ENCODE measurements at regions not wholly inside any gene's neighbourhood (a gene's known extent, or its start where the extent isn't known, plus 50 kb on each side); places are given as distances from the start of the nearest gene placed in this dataset. TPM values are rescaled to one million over a fixed set of nuclear protein-coding genes. Genes with fewer than 3 reads are reported as not detected.
"Not testable (repeated sequence)": the region's sequence is repeated elsewhere in the genome, so short reads cannot be mapped to it uniquely, and the experiment has no call there.

DNA sequence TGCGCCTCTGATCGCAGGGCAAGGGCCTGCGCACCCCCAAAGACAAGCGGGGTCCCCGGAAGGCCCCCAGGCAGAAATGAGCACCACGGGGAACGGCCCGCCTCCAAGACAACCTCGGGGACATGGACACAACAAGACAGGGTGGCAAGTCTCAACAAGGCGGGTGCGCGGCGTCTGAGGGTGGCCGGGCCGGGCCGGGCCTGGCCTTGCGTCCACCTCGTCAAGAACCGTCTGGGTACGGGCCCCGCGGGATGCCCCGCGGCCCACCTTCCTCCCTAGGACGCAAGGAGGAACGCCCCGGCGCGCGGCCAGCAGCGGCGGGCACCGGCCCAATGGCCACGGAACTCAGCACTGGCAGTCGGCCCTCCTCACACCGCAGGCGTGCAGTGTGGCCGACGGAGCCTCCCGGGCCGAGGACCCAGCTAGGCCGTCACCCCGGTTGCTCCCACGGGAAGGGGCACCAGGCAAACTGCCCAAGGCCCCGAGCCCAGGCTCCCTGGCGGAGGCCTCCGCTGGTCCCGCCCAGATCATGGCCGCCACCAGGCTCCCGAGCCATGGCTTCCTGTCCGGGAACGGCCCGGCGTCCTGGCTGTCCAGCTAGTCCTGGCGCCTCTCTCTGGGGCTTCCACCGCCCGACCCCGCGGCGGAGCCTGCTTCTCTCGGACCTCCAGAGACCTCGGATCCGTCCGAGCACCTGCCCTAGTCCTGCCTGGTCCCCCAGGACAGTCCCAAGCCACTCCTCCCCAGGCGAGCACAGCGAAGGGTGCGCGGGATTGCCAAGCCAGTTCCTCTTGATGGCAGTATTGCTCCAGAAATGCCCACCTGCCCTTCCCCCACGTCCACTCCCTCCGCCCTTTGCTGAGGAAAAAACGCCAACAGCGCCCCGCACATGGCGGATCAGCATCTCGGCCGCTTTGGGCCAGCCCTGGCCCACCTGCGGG is 167.1 kb downstream of the PLS3 start:
- H3K9me3 ChIP-seq (ENCODE audit: low read depth); H3K9ac ChIP-seq; H3K27ac ChIP-seq; H2AFZ ChIP-seq; DNase-seq; H3K9me2 ChIP-seq (ENCODE audit: insufficient read depth); H4K20me1 ChIP-seq (ENCODE audit: insufficient read depth); in situ Hi-C loops (cut with MboI); H3K4me3 ChIP-seq; H3K4me2 ChIP-seq (ENCODE audit: unreplicated experiment); H3K36me3 ChIP-seq (ENCODE audit: low read depth); H3K79me2 ChIP-seq (ENCODE audit: insufficient read depth); H3F3A ChIP-seq (ENCODE audit: insufficient read depth); H3K27me3 ChIP-seq (replicated peaks; ENCODE audit: insufficient read depth); H3K4me1 ChIP-seq (ENCODE audit: insufficient read depth): not testable (repeated sequence)
- whole genome bisulfite sequencing, 2 experiments (ENCODE audit: low coverage in 1 of 2, low lambda C conversion rate in 2 of 2, missing lambda C conversion rate in 2 of 2): no CpG with 5 or more reads among the region's 77 CpGs

DNA sequence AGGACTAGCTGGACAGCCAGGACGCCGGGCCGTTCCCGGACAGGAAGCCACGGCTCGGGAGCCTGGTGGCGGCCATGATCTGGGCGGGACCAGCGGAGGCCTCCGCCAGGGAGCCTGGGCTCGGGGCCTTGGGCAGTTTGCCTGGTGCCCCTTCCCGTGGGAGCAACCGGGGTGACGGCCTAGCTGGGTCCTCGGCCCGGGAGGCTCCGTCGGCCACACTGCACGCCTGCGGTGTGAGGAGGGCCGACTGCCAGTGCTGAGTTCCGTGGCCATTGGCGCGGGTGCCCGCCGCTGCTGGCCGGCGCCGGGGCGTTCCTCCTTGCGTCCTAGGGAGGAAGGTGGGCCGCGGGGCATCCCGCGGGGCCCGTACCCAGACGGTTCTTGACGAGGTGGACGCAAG is 171.6 kb downstream of the PLS3 start:
- H3K9me2 ChIP-seq (ENCODE audit: insufficient read depth); H3K9me3 ChIP-seq (ENCODE audit: low read depth); H3K4me3 ChIP-seq; in situ Hi-C loops (cut with MboI); H3K27me3 ChIP-seq (replicated peaks; ENCODE audit: insufficient read depth); H3K4me2 ChIP-seq (ENCODE audit: unreplicated experiment); H3K4me1 ChIP-seq (ENCODE audit: insufficient read depth); DNase-seq; H4K20me1 ChIP-seq (ENCODE audit: insufficient read depth); H3K36me3 ChIP-seq (ENCODE audit: low read depth); H3K79me2 ChIP-seq (ENCODE audit: insufficient read depth); H3K27ac ChIP-seq; H2AFZ ChIP-seq; H3F3A ChIP-seq (ENCODE audit: insufficient read depth); H3K9ac ChIP-seq: not testable (repeated sequence)
- WGBS, 2 experiments (ENCODE audit: low coverage in 1 of 2, low lambda C conversion rate in 2 of 2, missing lambda C conversion rate in 2 of 2): no CpG with 5 or more reads among the region's 39 CpGs

DNA sequence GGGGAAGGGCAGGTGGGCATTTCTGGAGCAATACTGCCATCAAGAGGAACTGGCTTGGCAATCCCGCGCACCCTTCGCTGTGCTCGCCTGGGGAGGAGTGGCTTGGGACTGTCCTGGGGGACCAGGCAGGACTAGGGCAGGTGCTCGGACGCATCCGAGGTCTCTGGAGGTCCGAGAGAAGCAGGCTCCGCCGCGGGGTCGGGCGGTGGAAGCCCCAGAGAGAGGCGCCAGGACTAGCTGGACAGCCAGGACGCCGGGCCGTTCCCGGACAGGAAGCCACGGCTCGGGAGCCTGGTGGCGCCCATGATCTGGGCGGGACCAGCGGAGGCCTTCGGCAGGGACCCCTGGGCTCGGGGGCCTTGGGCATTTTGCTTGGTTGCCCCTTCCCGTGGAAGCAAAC is 174.3 kb downstream of the PLS3 start:
- H2AFZ ChIP-seq; H3K4me3 ChIP-seq; H3K27ac ChIP-seq; in situ Hi-C loops (cut with MboI); H3K27me3 ChIP-seq (replicated peaks; ENCODE audit: insufficient read depth); H3K9me2 ChIP-seq (ENCODE audit: insufficient read depth); H3K4me2 ChIP-seq (ENCODE audit: unreplicated experiment); H3K9ac ChIP-seq; H3K79me2 ChIP-seq (ENCODE audit: insufficient read depth); H3K9me3 ChIP-seq (ENCODE audit: low read depth); H3K36me3 ChIP-seq (ENCODE audit: low read depth); H3F3A ChIP-seq (ENCODE audit: insufficient read depth); DNase-seq; H4K20me1 ChIP-seq (ENCODE audit: insufficient read depth); H3K4me1 ChIP-seq (ENCODE audit: insufficient read depth): not testable (repeated sequence)
- no CpG with 5 or more reads among the region's 26 CpGs for WGBS, 2 experiments (ENCODE audit: low coverage in 1 of 2, low lambda C conversion rate in 2 of 2, missing lambda C conversion rate in 2 of 2)

Small RNA genes in the stretch of these regions (small RNA-seq; reads per million reads assigned to genes)
- gene AC005000.1 (ENCODE audit: low read depth, low replicate concordance): not detected

All from GM23248 (cell line).